ENCODE measurements at regions not wholly inside any gene's neighbourhood (a gene's known extent, or its start where the extent isn't known, plus 50 kb on each side); places are given as distances from the start of the nearest gene placed in this dataset.

DNA sequence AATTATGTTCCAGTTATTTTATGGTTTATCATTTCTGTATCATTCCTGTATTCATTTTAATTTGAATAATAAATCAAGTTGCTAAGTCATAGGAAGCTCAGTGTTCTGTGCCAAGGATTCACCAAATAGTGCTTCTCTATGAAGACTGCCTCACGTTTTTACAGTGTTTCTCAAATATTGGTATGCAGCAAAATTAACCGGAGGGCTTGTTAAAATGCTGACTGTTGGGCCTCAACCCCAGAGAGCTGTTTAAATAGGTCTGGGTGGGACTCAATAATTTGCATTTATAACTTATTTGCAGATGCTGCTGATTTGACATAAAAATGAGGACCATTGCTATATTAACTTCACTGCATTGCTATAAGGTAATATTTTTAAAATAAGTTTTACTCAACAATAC, 166.7 kb downstream of the TINAG start:
- no peak overlapping the region for H3K27ac ChIP-seq
- ATAC-seq, result no peak
- WGBS, 2 donors (ENCODE audit: low coverage in 1 of 2), result 30 to 61% methylated on average over 2 of the region's 2 CpGs

DNA sequence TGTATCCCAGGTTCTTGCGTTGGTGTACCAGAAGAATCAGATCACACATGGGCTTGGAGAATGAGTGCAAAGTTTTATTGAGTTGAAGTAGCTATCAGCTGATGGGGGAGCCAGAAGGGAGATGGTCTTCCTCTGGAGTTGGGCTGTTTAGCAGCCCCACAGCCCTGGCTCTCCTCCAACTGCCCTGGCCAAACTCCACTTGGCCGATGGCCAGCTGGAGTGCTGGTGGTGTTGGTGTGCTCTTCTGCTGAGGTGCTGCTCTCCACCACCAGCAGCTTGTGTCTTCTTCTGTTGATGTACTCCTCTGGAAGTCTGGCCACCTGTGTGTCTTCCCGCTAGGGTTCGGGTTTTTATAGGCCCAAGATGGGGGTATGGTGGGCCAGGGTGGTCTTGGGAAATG, 172.8 kb downstream of the TINAG start:
- H3K4me1 ChIP-seq, result no peaks in the 10 kb centered on the region
- TF ChIP-seq CTCF (IDR thresholded peaks at IDR 0.05) (no peak), POLR2AphosphoS5 (IDR thresholded peaks at IDR 0.05) (no peak), EP300 (IDR thresholded peaks at IDR 0.05) (no peak), POLR2A (IDR thresholded peaks at IDR 0.05) (no peak)
- no peak for ATAC-seq
- H3K27ac ChIP-seq, result no peak overlapping the region
- no peaks in the 10 kb centered on the region for H3K27me3 ChIP-seq
- H3K9me3 ChIP-seq, result no peaks in the 10 kb centered on the region
- WGBS, 2 donors (ENCODE audit: low coverage in 1 of 2), result 33 to 100% methylated on average over 1 of the region's 4 CpGs
- H3K36me3 ChIP-seq, result no peaks in the 10 kb centered on the region
- H3K4me3 ChIP-seq, result no peak overlapping the region

More for the DNA sequence above, 166.7 kb downstream of the TINAG start:
- no peaks in the 10 kb centered on the region for H3K4me1 ChIP-seq
- no peaks in the 10 kb centered on the region for H3K27me3 ChIP-seq
- TF ChIP-seq POLR2AphosphoS5 (IDR thresholded peaks at IDR 0.05) (no peak), EP300 (IDR thresholded peaks at IDR 0.05) (no peak), POLR2A (IDR thresholded peaks at IDR 0.05) (no peak), CTCF (IDR thresholded peaks at IDR 0.05) (no peak)
- H3K36me3 ChIP-seq, result no peaks in the 10 kb centered on the region
- H3K4me3 ChIP-seq, result no peak overlapping the region
- H3K9me3 ChIP-seq, result no peaks in the 10 kb centered on the region

DNA sequence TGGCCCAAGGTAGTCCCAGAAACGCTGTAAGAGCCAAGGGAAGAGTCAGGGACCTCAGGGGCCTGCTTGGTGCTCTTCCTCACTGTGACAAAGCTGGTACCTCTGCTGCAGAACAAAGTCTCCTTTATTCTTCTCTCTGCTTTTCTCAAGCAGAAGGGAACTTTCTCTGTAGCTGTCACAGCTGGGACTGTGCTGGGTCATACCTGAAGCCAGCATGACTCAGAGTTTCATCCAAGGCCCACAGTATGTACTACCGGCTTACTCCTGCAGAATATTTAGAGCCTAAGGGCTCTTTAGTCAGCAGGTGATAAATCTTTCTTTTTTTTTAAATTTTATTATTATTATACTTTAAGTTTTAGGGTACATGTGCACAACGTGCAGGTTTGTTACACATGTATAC, 183.2 kb downstream of the TINAG start:
- Histone ChIP-seq H3K4me1 (no peaks in the 10 kb centered on the region), H3K27ac (no peak overlapping the region), H3K36me3 (no peaks in the 10 kb centered on the region), H3K9me3 (peaks cover 0 to 17% (median 0%) of the 10 kb centered on the region in 3 donors), H3K4me3 (no peak overlapping the region), H3K27me3 (no peaks in the 10 kb centered on the region)
- 85 to 91% methylated on average over 2 to 3 of the region's 3 CpGs for WGBS, 2 donors (ENCODE audit: low coverage in 1 of 2)
- ATAC-seq, result no peak
- TF ChIP-seq EP300 (IDR thresholded peaks at IDR 0.05) (no peak), CTCF (IDR thresholded peaks at IDR 0.05) (no peak), POLR2AphosphoS5 (IDR thresholded peaks at IDR 0.05) (no peak), POLR2A (IDR thresholded peaks at IDR 0.05) (no peak)

GRCh38 chr6:54493138-54493537, 184.9 kb downstream of the TINAG start:
- peaks cover 0 to 17% (median 0%) of the 10 kb centered on the region in 3 donors for H3K9me3 ChIP-seq
- ATAC-seq, result no peak

More at GRCh38 chr6:54493138-54493537, 184.9 kb downstream of the TINAG start:
- no peak for TF ChIP-seq POLR2A (IDR thresholded peaks at IDR 0.05)
- TF ChIP-seq CTCF (IDR thresholded peaks at IDR 0.05), result no peak
- TF ChIP-seq POLR2AphosphoS5 (IDR thresholded peaks at IDR 0.05), result no peak
- no peak for TF ChIP-seq EP300 (IDR thresholded peaks at IDR 0.05)
- Histone ChIP-seq H3K4me1 (no peaks in the 10 kb centered on the region), H3K27me3 (no peaks in the 10 kb centered on the region), H3K4me3 (no peak overlapping the region), H3K36me3 (no peaks in the 10 kb centered on the region), H3K27ac (no peak overlapping the region)
